ENCODE measurements at regions not wholly inside any gene's neighbourhood (a gene's known extent, or its start where the extent isn't known, plus 50 kb on each side); places are given as distances from the start of the nearest gene placed in this dataset.

- TF ChIP-seq CTCF (IDR thresholded peaks at IDR 0.05), result no peak
- TF ChIP-seq POLR2A (IDR thresholded peaks at IDR 0.05), result no peak
These were observed 100.3 kb upstream of the TMEM18 start for GRCh38 chr2:777546-777945.
